Activated CD8-positive, alpha-beta memory T cell treated with anti-CD3 and anti-CD28 coated beads, Interleukin-2, amount 10 ng/mL, durations not matched to agents 7 days and 5 days (primary cell): ENCODE measurements at regions not wholly inside any gene's neighbourhood (a gene's known extent, or its start where the extent isn't known, plus 50 kb on each side); places are given as distances from the start of the nearest gene placed in this dataset.
"Not testable (repeated sequence)": the region's sequence is repeated elsewhere in the genome, so short reads cannot be mapped to it uniquely, and the experiment has no call there.

ENCODE experiments used
- ATAC-seq: fragments of 150-1000 bp; cut with Tn5 transposase; one replicate; pipeline ENCODE4 v1.10.0; 2021; ENCODE audit warnings: moderate library complexity
- CTCF ChIA-PET: fragments of 350-600 bp; sonication (Branson Sonifier 250); formaldehyde crosslinking; loops from one replicate; lab custom pipeline; 2021; ENCODE audit warnings: antibody characterized with exemption; lab: Charles Lee
- DNase-seq: peaks from one replicate; pipeline ENCODE4 v3.0.0-alpha.2; 2020
- H3K27ac Mint-ChIP-seq: one replicate; pipeline ENCODE4 v1.8.0; 2021; ENCODE audit warnings: mild to moderate bottlenecking, mixed read lengths
- H3K27me3 Mint-ChIP-seq: one replicate; pipeline ENCODE4 v1.8.0; 2021; ENCODE audit warnings: mixed read lengths
- H3K36me3 Mint-ChIP-seq: one replicate; pipeline ENCODE4 v1.8.0; 2021; ENCODE audit warnings: mild to moderate bottlenecking, mixed read lengths
- H3K4me1 Mint-ChIP-seq: one replicate; pipeline ENCODE4 v1.8.0; 2021; ENCODE audit warnings: mixed read lengths
- H3K4me3 Mint-ChIP-seq: one replicate; pipeline ENCODE4 v1.8.0; 2021; ENCODE audit warnings: mild to moderate bottlenecking, moderate library complexity, mixed read lengths
- H3K9me3 Mint-ChIP-seq: one replicate; pipeline ENCODE4 v1.8.0; 2022; ENCODE audit warnings: low read depth, mixed read lengths

- H3K4me1 Mint-ChIP-seq, H3K27me3 Mint-ChIP-seq, CTCF ChIA-PET, DNase-seq, ATAC-seq, H3K36me3 Mint-ChIP-seq, H3K4me3 Mint-ChIP-seq, H3K27ac Mint-ChIP-seq, H3K9me3 Mint-ChIP-seq: not testable (repeated sequence)
Observed at GRCh38 chr13:97544971-97545499, 111.1 kb downstream of the RAP2A start.

GRCh38 chr13:97548138-97548537 lies 114.2 kb downstream of the RAP2A start:
- Mint-ChIP-seq H3K4me3 (no peak overlapping the region), H3K9me3 (no peaks in the 10 kb centered on the region), H3K27me3 (peaks cover 3% of the 10 kb centered on the region), H3K27ac (no peak overlapping the region), H3K36me3 (no peaks in the 10 kb centered on the region), H3K4me1 (peaks cover 4% of the 10 kb centered on the region)
- ATAC-seq = no peak
- CTCF ChIA-PET = no interaction called here
- DNase-seq = no peak

DNA sequence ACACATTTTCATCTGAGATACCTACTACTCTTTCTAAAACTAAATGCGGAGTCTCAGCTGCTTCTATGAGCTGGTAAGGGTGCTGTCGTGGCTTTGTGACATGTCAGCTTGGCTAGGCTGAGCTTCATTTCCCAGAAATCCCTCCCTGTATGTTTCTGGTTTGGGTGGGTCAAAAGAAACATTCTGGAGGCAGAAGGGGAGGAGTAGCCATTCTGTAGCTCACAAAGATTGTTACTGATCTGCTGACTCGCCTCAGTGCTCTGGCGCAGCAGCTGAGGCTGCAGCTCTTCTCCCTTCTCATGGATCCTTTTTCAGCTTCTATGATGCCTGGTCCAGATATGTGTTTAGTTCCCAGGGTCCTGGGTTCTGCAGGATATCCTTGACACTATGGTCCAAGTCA lies 114.7 kb downstream of the RAP2A start:
- no peak overlapping the region for H3K27ac Mint-ChIP-seq
- peaks cover 4% of the 10 kb centered on the region for H3K4me1 Mint-ChIP-seq
- CTCF ChIA-PET = no interaction called here

DNA sequence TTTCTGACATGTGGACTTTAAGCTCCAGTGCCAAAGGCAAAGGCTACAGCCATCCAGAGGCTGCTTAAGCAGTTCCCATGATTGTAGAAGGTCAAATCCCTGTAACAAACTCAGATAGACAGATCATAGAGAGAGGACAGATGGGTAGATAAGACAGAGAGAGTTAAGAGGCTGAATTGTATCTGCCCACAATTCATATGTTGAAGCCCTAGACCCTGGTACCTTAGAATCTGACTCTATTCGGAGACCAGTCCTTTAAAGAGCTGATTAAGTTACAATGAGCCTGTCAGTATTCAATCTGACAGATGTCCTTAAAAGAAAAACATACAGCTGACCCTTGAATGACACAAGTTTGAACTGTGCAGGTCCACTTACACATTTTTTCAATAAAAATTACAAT lies 115.2 kb downstream of the RAP2A start:
- CTCF ChIA-PET = no interaction called here
- Mint-ChIP-seq H3K27me3 (peaks cover 5% of the 10 kb centered on the region), H3K9me3 (no peaks in the 10 kb centered on the region), H3K4me1 (peaks cover 4% of the 10 kb centered on the region), H3K4me3 (no peak overlapping the region), H3K36me3 (no peaks in the 10 kb centered on the region), H3K27ac (no peak overlapping the region)
- DNase-seq = no peak
- ATAC-seq = no peak

More for the DNA sequence above, 114.7 kb downstream of the RAP2A start:
- no peak for DNase-seq
- peaks cover 5% of the 10 kb centered on the region for H3K27me3 Mint-ChIP-seq
- H3K36me3 Mint-ChIP-seq = no peaks in the 10 kb centered on the region
- H3K4me3 Mint-ChIP-seq = no peak overlapping the region
- no peak for ATAC-seq
- no peaks in the 10 kb centered on the region for H3K9me3 Mint-ChIP-seq

GRCh38 chr13:97554496-97554895 lies 120.5 kb downstream of the RAP2A start:
- Mint-ChIP-seq H3K9me3 (no peaks in the 10 kb centered on the region), H3K4me3 (no peak overlapping the region), H3K27ac (no peak overlapping the region), H3K36me3 (no peaks in the 10 kb centered on the region), H3K27me3 (peaks cover 5% of the 10 kb centered on the region), H3K4me1 (no peaks in the 10 kb centered on the region)
- CTCF ChIA-PET = no interaction called here
- ATAC-seq (no peak), DNase-seq (no peak)

- CTCF ChIA-PET = no interaction called here
- no peak overlapping the region for H3K27ac Mint-ChIP-seq
- H3K4me1 Mint-ChIP-seq = no peaks in the 10 kb centered on the region
- H3K9me3 Mint-ChIP-seq = no peaks in the 10 kb centered on the region
- DNase-seq (no peak), ATAC-seq (no peak)
- no peaks in the 10 kb centered on the region for H3K36me3 Mint-ChIP-seq
- H3K4me3 Mint-ChIP-seq = no peak overlapping the region
- peaks cover 2% of the 10 kb centered on the region for H3K27me3 Mint-ChIP-seq
Observed at GRCh38 chr13:97555034-97555433, 121.1 kb downstream of the RAP2A start.

GRCh38 chr13:97559030-97559429 lies 125.1 kb downstream of the RAP2A start:
- H3K36me3 Mint-ChIP-seq = no peaks in the 10 kb centered on the region
- no peaks in the 10 kb centered on the region for H3K9me3 Mint-ChIP-seq
- H3K4me3 Mint-ChIP-seq = no peak overlapping the region
- H3K27me3 Mint-ChIP-seq = no peaks in the 10 kb centered on the region
- ATAC-seq (no peak), DNase-seq (no peak)
- CTCF ChIA-PET = no interaction called here
- no peak overlapping the region for H3K27ac Mint-ChIP-seq
- no peaks in the 10 kb centered on the region for H3K4me1 Mint-ChIP-seq

- Mint-ChIP-seq H3K27me3 (peaks cover 3% of the 10 kb centered on the region), H3K4me1 (no peaks in the 10 kb centered on the region), H3K9me3 (no peaks in the 10 kb centered on the region), H3K27ac (no peak overlapping the region), H3K4me3 (no peak overlapping the region), H3K36me3 (no peaks in the 10 kb centered on the region)
- DNase-seq = no peak
- ATAC-seq = no peak
- CTCF ChIA-PET = no interaction called here
Observed at GRCh38 chr13:97559981-97560380, 126.0 kb downstream of the RAP2A start.

- ATAC-seq (no peak), DNase-seq (no peak)
- Mint-ChIP-seq H3K4me3 (no peak overlapping the region), H3K9me3 (no peaks in the 10 kb centered on the region), H3K36me3 (no peaks in the 10 kb centered on the region), H3K27me3 (peaks cover 9% of the 10 kb centered on the region), H3K27ac (no peak overlapping the region), H3K4me1 (no peaks in the 10 kb centered on the region)
- CTCF ChIA-PET = no interaction called here
Observed at GRCh38 chr13:97561182-97561581, 127.2 kb downstream of the RAP2A start.

DNA sequence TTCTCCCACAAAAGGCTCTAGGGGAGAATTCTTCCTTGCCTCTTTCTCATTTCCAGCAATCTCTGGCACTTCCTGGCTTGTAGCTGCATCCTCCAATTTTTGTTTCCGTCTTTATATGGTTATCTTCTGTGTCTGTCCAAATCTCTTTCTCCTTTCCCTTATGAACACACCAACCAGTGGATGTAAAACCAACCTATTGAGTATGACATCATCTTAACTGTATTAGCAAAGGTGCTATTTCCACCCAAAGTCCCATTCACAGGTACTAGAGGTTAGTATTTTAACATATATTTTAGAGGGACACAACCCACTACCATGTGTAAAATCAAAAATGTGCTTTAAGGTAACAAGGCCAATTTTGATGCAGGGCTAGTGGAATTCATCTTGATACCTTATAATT lies 129.0 kb downstream of the RAP2A start:
- no peaks in the 10 kb centered on the region for H3K4me1 Mint-ChIP-seq
- CTCF ChIA-PET = no interaction called here
- no peak for DNase-seq
- H3K4me3 Mint-ChIP-seq = no peak overlapping the region
- peaks cover 20% of the 10 kb centered on the region for H3K27me3 Mint-ChIP-seq
- H3K9me3 Mint-ChIP-seq = no peaks in the 10 kb centered on the region
- H3K36me3 Mint-ChIP-seq = no peaks in the 10 kb centered on the region
- H3K27ac Mint-ChIP-seq = no peak overlapping the region
- ATAC-seq = no peak

DNA sequence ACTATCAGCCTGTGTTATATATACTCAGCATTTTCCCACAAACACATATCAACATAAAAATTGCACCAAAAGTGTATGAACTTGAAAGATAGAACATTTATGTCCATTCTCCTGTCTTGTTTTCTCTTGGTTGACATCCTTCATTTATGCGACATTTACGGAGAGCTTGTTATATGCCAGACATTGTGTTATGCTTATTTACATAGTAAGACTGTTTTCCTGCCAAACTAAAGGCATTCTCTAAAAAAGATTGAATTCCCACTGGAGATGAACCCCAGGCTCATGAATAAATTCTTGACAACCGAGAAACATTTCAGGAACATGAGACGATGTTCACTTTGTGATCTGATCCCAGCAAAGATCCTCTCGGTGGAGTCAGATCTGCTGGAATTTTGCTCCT lies 131.0 kb downstream of the RAP2A start:
- no peak for DNase-seq
- no peak for ATAC-seq
- H3K36me3 Mint-ChIP-seq = no peaks in the 10 kb centered on the region
- CTCF ChIA-PET = no interaction called here
- H3K4me1 Mint-ChIP-seq = no peaks in the 10 kb centered on the region
- no peak overlapping the region for H3K27ac Mint-ChIP-seq
- H3K27me3 Mint-ChIP-seq = peaks cover 20% of the 10 kb centered on the region
- no peak overlapping the region for H3K4me3 Mint-ChIP-seq
- no peaks in the 10 kb centered on the region for H3K9me3 Mint-ChIP-seq

GRCh38 chr13:97565906-97566305 lies 131.9 kb downstream of the RAP2A start:
- no peaks in the 10 kb centered on the region for H3K4me1 Mint-ChIP-seq
- no peak for DNase-seq
- H3K36me3 Mint-ChIP-seq = no peaks in the 10 kb centered on the region
- H3K27ac Mint-ChIP-seq = no peak overlapping the region
- H3K9me3 Mint-ChIP-seq = no peaks in the 10 kb centered on the region
- ATAC-seq = no peak
- CTCF ChIA-PET = no interaction called here
- H3K4me3 Mint-ChIP-seq = no peak overlapping the region
- H3K27me3 Mint-ChIP-seq = peaks cover 25% of the 10 kb centered on the region

DNA sequence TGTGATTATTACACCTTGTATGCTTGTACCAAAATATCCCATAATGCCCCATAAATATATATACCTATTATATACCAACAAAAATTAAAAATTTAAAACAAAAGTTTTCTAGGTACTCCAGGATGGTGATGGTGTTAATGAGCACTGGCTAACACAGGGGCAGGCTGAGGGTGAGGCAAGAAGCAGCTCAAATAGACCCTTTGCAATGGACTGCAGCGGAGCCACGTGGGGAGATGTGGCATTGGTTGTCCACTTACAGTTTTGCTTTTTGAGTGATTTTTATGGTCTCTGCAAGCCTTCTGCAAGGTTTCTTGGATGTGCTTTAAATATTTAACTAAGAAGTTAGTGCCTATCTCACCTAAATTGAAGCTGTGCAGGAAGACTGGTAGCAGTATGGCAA lies 132.9 kb downstream of the RAP2A start:
- no peaks in the 10 kb centered on the region for H3K36me3 Mint-ChIP-seq
- DNase-seq (no peak), ATAC-seq (no peak)
- no peaks in the 10 kb centered on the region for H3K9me3 Mint-ChIP-seq
- H3K4me3 Mint-ChIP-seq = no peak overlapping the region
- CTCF ChIA-PET = no interaction called here
- no peak overlapping the region for H3K27ac Mint-ChIP-seq
- H3K4me1 Mint-ChIP-seq = no peaks in the 10 kb centered on the region
- H3K27me3 Mint-ChIP-seq = peaks cover 25% of the 10 kb centered on the region

DNA sequence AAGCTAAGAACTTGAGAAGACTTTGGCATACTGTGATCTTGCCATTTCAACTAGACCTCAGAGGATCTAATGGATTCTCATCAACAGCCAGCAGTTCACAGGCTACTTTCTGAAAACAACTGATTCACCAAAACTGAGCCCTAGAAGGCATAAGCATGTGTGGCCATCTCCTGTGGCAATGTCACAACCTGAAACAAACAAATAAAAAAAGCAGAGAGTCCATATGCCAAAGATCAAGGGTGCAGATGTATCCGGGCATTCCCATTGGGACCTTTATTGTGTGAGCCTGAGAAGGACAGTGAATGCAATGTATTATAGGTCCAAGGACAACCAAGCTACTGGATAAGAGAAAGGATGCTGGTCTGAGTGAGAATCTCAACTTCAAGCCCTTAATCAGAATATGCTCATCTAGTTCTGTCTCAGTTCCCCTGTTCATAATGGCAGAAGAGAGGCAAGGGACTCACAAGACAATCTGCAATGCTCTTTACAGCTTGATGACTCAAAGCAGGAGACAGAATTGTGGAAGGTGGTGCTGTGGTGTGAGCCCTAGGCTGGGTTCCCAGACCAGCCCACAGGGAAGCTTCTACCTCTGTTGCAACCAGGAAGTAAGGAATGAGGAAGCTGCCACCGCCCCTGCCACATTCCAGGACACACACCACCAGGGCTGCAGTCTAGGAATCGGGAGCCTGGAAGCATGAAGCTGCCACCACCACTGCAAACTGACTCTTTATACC lies 133.7 kb downstream of the RAP2A start:
- CTCF ChIA-PET = interaction anchor here (0.7 kb wide), 1 partner anchor 458 kb away, joined by 3 read pairs; no protein-coding TSS in a partner anchor
- H3K4me3 Mint-ChIP-seq = no peak overlapping the region
- ATAC-seq (no peak), DNase-seq (no peak)
- H3K9me3 Mint-ChIP-seq = no peaks in the 10 kb centered on the region
- peaks cover 25% of the 10 kb centered on the region for H3K27me3 Mint-ChIP-seq
- H3K27ac Mint-ChIP-seq = no peak overlapping the region
- H3K4me1 Mint-ChIP-seq = no peaks in the 10 kb centered on the region
- H3K36me3 Mint-ChIP-seq = no peaks in the 10 kb centered on the region
